Natural killer cell treated with Interleukin-12 subunit alpha and Interleukin-12 subunit beta and Interleukin-15 and Interleukin-18, amount 100 ng/mL, for 72 hours (primary cell): ENCODE measurements at regions not wholly inside any gene's neighbourhood (a gene's known extent, or its start where the extent isn't known, plus 50 kb on each side); places are given as distances from the start of the nearest gene placed in this dataset.
"Not testable (repeated sequence)": the region's sequence is repeated elsewhere in the genome, so short reads cannot be mapped to it uniquely, and the experiment has no call there.

Experiments
- ATAC-seq, 2 donors: fragments of 150-1000 bp; cut with Tn5 transposase in 1 of 2; sonication (Bioruptor Pico), chemical (Tn5 transposase) in 1 of 2; 2 replicates each; pipeline ENCODE4 v1.10.0; 2021
- DNase-seq: peaks from one replicate; pipeline ENCODE4 v3.0.0; 2022; ENCODE audit warnings: low spot score
- H3K27ac Mint-ChIP-seq, 2 donors: 1 replicate in 1 of 2; 2 replicates in 1 of 2; pipeline ENCODE4 v1.8.0; 2022; ENCODE audit warnings: mixed read lengths in 2 of 2, mild to moderate bottlenecking in 1 of 2, moderate library complexity in 1 of 2
- H3K27me3 Mint-ChIP-seq, 2 donors: 1 replicate in 1 of 2; 2 replicates in 1 of 2; pipeline ENCODE4 v1.8.0; 2022; ENCODE audit warnings: mixed read lengths in 2 of 2
- H3K36me3 Mint-ChIP-seq: one replicate; pipeline ENCODE4 v1.8.0; 2022; ENCODE audit warnings: mixed read lengths
- H3K4me1 Mint-ChIP-seq, 2 donors: 1 replicate in 1 of 2; 2 replicates in 1 of 2; pipeline ENCODE4 v1.8.0; 2022; ENCODE audit warnings: low read depth in 2 of 2, mixed read lengths in 2 of 2, mild to moderate bottlenecking in 1 of 2
- H3K4me3 Mint-ChIP-seq: one replicate; pipeline ENCODE4 v1.8.0; 2022; ENCODE audit warnings: mixed read lengths
- H3K9me3 Mint-ChIP-seq: 2 replicates; pipeline ENCODE4 v1.8.0; 2022; ENCODE audit warnings: mixed read lengths

DNA sequence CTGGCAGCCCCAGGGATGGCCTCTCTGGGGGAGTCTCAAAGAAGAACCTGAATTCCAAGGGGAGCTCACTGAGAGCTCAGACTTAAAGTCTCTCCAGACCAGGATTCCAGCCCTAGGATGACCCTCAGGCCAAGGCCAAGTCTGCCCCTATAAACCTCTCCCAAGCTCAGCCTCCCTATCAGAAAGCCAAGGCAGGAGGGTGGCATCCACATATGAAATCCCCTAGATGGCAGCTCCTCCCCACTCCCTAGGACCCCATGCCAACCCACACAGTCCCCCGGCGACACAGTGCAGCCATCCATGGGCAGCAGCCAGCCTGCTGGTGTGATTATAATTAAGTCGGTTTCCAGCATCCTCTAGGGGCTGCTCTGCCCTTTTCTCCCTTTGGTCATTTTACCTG, 269.9 kb downstream of the CDK5RAP2 start:
- ATAC-seq, result peak in 1 of 2 donors; percentile 20
- no peaks in the 10 kb centered on the region for H3K9me3 Mint-ChIP-seq
- H3K27me3 Mint-ChIP-seq, result peaks cover 7 to 16% of the 10 kb centered on the region in 2 donors
- no peaks in the 10 kb centered on the region for H3K4me1 Mint-ChIP-seq
- no peak overlapping the region for H3K4me3 Mint-ChIP-seq
- H3K27ac Mint-ChIP-seq, result no peak overlapping the region
- no peaks in the 10 kb centered on the region for H3K36me3 Mint-ChIP-seq
- no peak for DNase-seq

DNA sequence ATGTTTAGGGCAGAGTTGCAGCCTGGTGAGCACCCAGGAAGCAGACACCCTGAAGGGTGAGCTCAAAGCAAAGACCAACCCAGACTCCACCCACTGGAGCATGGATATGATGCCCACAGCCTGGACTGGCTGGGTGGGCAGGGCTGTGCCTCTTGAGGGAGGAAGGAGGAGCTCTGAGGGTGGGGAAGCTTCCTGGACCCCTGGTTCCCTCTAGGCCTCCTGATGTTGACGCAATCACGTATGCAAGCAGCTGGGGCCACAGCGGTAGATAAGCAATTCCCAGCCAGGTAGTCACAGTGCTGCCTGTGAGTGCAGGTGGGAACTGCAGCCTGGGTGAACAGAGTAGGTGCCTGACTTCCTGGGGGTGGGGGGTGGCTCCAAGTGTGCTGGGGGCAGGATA, 271.5 kb downstream of the CDK5RAP2 start:
- Mint-ChIP-seq H3K4me1 (no peaks in the 10 kb centered on the region), H3K36me3 (no peaks in the 10 kb centered on the region), H3K9me3 (no peaks in the 10 kb centered on the region), H3K27ac (no peak overlapping the region), H3K4me3 (no peak overlapping the region), H3K27me3 (peaks cover 7 to 16% of the 10 kb centered on the region in 2 donors)
- DNase-seq (no peak), ATAC-seq (peak in 1 of 2 donors; percentile 43)

- ATAC-seq (no peak), DNase-seq (no peak)
- Mint-ChIP-seq H3K9me3 (no peaks in the 10 kb centered on the region), H3K36me3 (no peaks in the 10 kb centered on the region), H3K4me3 (no peak overlapping the region), H3K4me1 (no peaks in the 10 kb centered on the region), H3K27me3 (peaks cover 7 to 16% of the 10 kb centered on the region in 2 donors), H3K27ac (no peak overlapping the region)
These were observed 272.4 kb downstream of the CDK5RAP2 start for GRCh38 chr9:120307599-120307998.

DNA sequence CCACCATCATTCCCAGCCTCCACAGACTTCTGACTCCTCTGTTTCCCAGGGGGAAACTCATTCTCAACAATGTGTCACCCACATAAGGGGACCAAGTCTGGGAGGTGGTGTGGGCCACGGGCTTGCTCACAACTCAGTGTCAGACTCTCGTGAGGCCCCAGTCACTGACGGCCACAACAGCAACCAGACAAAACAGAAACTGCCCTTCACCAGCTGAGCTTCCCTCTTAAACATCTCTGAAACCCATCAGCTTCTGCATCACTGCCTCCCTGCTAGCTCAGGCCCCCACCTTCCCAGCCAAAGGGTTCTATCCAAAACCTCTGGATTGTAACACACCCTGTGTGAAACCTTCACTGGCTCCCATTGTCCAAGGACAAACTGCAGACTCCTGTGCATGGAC, 273.4 kb downstream of the CDK5RAP2 start:
- H3K27ac Mint-ChIP-seq, result no peak overlapping the region
- DNase-seq, result no peak
- peaks cover 7 to 16% of the 10 kb centered on the region in 2 donors for H3K27me3 Mint-ChIP-seq
- H3K4me3 Mint-ChIP-seq, result no peak overlapping the region
- H3K36me3 Mint-ChIP-seq, result no peaks in the 10 kb centered on the region
- ATAC-seq, result no peak
- no peaks in the 10 kb centered on the region for H3K9me3 Mint-ChIP-seq
- no peaks in the 10 kb centered on the region for H3K4me1 Mint-ChIP-seq

GRCh38 chr9:120306088-120306487, 273.9 kb downstream of the CDK5RAP2 start:
- Mint-ChIP-seq H3K9me3 (no peaks in the 10 kb centered on the region), H3K36me3 (no peaks in the 10 kb centered on the region), H3K4me1 (no peaks in the 10 kb centered on the region), H3K4me3 (no peak overlapping the region), H3K27me3 (peaks cover 7 to 16% of the 10 kb centered on the region in 2 donors), H3K27ac (no peak overlapping the region)
- ATAC-seq (no peak), DNase-seq (no peak)

- H3K4me1 Mint-ChIP-seq, H3K27ac Mint-ChIP-seq, H3K4me3 Mint-ChIP-seq, ATAC-seq, H3K9me3 Mint-ChIP-seq, DNase-seq, H3K36me3 Mint-ChIP-seq: not testable (repeated sequence)
- peaks cover 7 to 19% of the 10 kb centered on the region in 2 donors for H3K27me3 Mint-ChIP-seq
These were observed 275.1 kb downstream of the CDK5RAP2 start for GRCh38 chr9:120304896-120305295.

DNA sequence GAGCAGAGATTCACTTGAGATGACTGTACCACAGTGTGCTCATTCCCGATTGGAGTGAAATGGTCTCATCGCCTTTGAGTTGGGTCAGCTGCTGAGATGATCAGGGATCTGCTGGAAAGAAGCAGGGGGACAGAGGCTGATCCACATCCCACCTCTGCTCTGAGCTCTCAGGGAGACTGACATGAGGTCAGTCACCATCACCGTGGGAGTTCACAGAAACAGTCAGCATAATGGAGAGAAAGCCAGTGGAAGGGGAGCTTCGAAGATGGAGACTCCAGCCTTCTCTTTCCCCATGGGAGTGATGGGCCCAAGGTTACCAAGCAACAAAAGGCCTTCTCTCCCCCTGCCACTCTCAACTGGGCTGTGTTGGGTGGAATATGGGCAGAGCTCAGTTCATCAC, 276.4 kb downstream of the CDK5RAP2 start:
- H3K4me1 Mint-ChIP-seq, result no peaks in the 10 kb centered on the region
- no peak overlapping the region for H3K4me3 Mint-ChIP-seq
- ATAC-seq (no peak), DNase-seq (no peak)
- no peaks in the 10 kb centered on the region for H3K9me3 Mint-ChIP-seq
- peaks cover 7 to 14% of the 10 kb centered on the region in 2 donors for H3K27me3 Mint-ChIP-seq
- no peaks in the 10 kb centered on the region for H3K36me3 Mint-ChIP-seq
- H3K27ac Mint-ChIP-seq, result no peak overlapping the region

DNA sequence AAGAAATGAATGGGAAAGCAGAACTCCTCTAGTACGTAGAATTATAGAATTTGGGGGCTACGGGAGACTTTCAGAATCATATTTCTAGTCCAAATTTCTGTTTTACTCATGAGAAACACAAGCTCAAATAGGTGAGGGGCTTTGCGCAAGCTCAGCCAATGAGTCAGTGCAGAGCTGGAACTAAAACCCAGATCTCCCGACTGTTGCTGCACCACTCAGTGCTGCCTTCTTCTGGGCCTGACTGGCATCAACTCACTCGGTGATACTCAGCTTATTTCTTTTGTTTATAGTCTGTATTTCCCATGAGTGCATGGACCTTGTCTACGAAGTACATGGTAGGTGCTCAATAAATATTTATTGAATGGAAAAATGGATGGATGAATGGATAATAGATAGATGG, 280.2 kb downstream of the CDK5RAP2 start:
- no peaks in the 10 kb centered on the region for H3K9me3 Mint-ChIP-seq
- peaks cover 8 to 9% of the 10 kb centered on the region in 2 donors for H3K27me3 Mint-ChIP-seq
- ATAC-seq, result no peak
- H3K36me3 Mint-ChIP-seq, result no peaks in the 10 kb centered on the region
- H3K27ac Mint-ChIP-seq, result no peak overlapping the region
- H3K4me1 Mint-ChIP-seq, result no peaks in the 10 kb centered on the region
- DNase-seq, result no peak
- H3K4me3 Mint-ChIP-seq, result no peak overlapping the region

GRCh38 chr9:120294003-120294402, 286.0 kb downstream of the CDK5RAP2 start:
- H3K27ac Mint-ChIP-seq, result no peak overlapping the region
- no peaks in the 10 kb centered on the region for H3K36me3 Mint-ChIP-seq
- no peak overlapping the region for H3K4me3 Mint-ChIP-seq
- no peak for DNase-seq
- no peak for ATAC-seq
- H3K27me3 Mint-ChIP-seq, result peaks cover 8% of the 10 kb centered on the region in 2 donors
- H3K4me1 Mint-ChIP-seq, result no peaks in the 10 kb centered on the region
- H3K9me3 Mint-ChIP-seq, result no peaks in the 10 kb centered on the region

DNA sequence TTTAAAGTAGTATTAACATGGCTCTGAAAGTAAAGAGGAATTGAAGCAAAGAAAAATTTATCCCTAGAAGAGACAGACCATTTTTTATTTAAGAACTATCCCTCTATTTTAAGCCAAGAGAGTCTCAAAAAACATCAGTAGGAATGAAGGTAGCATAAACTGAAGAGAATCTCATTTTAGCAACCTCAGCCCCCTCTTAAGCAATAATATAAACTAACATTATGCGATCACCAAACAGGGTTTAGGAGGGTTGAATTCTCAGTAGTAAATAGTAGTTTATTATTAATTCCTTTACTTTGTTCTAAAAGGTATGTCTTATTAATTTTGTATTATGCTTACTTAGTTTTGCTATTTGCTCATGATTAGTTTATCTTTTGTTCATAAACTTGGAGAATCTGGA, 287.4 kb downstream of the CDK5RAP2 start:
- peaks cover 3 to 6% of the 10 kb centered on the region in 2 donors for H3K27me3 Mint-ChIP-seq
- DNase-seq (no peak), ATAC-seq (no peak)
- H3K4me1 Mint-ChIP-seq, result no peaks in the 10 kb centered on the region
- no peak overlapping the region for H3K4me3 Mint-ChIP-seq
- H3K27ac Mint-ChIP-seq, result no peak overlapping the region
- H3K36me3 Mint-ChIP-seq, result no peaks in the 10 kb centered on the region
- no peaks in the 10 kb centered on the region for H3K9me3 Mint-ChIP-seq

GRCh38 chr9:120291050-120291449, 288.9 kb downstream of the CDK5RAP2 start:
- no peaks in the 10 kb centered on the region for H3K36me3 Mint-ChIP-seq
- ATAC-seq (no peak), DNase-seq (no peak)
- H3K4me1 Mint-ChIP-seq, result no peaks in the 10 kb centered on the region
- no peak overlapping the region for H3K4me3 Mint-ChIP-seq
- peaks cover 0 to 4% of the 10 kb centered on the region in 2 donors for H3K27me3 Mint-ChIP-seq
- H3K9me3 Mint-ChIP-seq, result no peaks in the 10 kb centered on the region
- H3K27ac Mint-ChIP-seq, result no peak overlapping the region

DNA sequence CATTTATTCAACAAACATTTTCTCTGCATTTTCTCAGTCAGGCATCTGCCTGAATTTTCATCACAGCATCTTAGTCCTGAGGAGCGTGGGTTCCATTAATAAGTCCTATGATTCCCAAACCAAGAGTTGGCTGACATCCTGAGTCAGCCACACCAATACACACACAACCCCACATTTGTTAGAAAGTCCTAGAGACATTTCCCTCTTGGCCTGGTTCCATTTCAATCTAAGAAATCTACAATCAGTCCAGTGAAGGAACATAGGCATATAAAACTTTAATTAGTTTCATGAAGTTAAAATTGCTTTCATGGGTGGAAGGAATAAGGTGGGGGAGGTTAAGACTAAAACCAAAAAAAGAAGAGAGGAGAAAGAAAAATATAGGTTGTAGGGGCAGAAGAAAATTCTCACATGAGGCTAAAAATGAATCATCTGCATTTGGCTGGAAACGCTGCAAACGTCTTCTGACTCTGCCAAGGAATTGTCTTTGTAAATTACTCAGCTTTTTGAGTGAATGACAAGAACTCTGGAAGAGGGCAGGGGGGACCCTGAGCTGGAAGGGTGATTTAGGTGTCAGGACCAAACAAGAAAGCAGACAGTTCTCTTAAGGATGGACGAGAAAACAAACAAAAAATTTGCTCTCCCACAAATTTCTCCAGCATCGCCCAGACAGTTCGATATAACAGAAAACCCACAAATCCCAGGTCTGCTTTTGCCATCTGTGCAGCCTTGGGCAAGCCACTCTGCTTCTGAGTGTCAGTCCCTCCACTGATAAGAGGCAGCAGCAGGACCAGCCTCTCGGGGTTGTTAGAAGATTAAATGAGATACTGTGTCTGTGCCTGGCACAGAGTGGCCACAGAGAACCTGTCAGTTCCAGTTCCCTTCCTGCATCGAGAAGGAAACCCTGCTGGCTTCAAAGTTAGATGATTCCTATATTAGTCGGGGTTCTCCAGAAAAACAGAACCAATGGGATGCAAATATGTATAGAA, 289.7 kb downstream of the CDK5RAP2 start:
- Mint-ChIP-seq H3K4me1 (no peaks in the 10 kb centered on the region), H3K36me3 (no peaks in the 10 kb centered on the region), H3K27me3 (peaks cover 0 to 4% of the 10 kb centered on the region in 2 donors), H3K9me3 (no peaks in the 10 kb centered on the region), H3K4me3 (no peak overlapping the region), H3K27ac (no peak overlapping the region)
- ATAC-seq (no peak), DNase-seq (no peak)

DNA sequence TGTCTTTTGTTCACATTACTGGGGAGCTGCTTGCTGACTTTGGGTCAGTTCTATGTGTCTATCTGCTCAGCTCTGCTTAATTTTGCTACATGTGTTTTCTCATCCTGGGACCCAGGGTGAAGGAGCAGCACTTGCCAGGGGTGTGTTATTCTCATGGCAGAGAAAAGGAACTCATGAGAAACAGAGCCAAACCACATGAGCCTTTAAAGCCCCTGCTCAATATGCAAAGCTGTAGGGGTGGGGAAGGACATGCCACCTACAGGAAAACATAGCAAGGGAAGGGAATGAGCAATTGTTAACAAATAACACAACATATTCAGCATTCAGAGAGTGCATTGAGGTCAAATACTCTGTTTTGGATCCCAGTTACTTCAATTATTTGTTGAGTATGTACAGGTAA, 290.9 kb downstream of the CDK5RAP2 start:
- no peaks in the 10 kb centered on the region for H3K4me1 Mint-ChIP-seq
- H3K9me3 Mint-ChIP-seq, result no peaks in the 10 kb centered on the region
- H3K36me3 Mint-ChIP-seq, result no peaks in the 10 kb centered on the region
- no peak overlapping the region for H3K27ac Mint-ChIP-seq
- H3K4me3 Mint-ChIP-seq, result no peak overlapping the region
- ATAC-seq, result no peak
- H3K27me3 Mint-ChIP-seq, result peaks cover 11 to 12% of the 10 kb centered on the region in 2 donors
- no peak for DNase-seq

DNA sequence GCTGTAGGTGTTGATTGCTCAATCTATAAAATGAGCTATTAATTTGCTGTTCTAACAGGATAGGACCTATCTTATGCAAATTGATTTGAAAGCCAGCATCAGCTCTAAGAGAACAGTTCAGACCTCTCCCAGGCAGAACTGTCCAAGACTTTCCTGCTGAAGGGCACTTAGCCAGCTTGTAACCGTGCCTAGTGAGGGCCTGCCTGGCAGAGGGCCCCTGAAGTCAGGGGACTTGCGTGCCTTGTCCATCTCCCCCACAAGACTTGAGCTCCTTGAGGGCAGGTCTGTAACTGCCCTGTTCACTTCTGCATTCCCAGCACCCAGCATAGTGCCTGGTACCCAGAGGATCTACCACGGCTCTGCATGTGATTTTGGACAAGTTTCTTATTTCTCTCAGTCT, 293.4 kb downstream of the CDK5RAP2 start:
- peaks cover 13 to 15% of the 10 kb centered on the region in 2 donors for H3K27me3 Mint-ChIP-seq
- H3K27ac Mint-ChIP-seq, result no peak overlapping the region
- no peaks in the 10 kb centered on the region for H3K4me1 Mint-ChIP-seq
- no peak for ATAC-seq
- H3K4me3 Mint-ChIP-seq, result no peak overlapping the region
- H3K36me3 Mint-ChIP-seq, result no peaks in the 10 kb centered on the region
- no peak for DNase-seq
- H3K9me3 Mint-ChIP-seq, result no peaks in the 10 kb centered on the region
